ENCODE measurements at regions not wholly inside any gene's neighbourhood (a gene's known extent, or its start where the extent isn't known, plus 50 kb on each side); places are given as distances from the start of the nearest gene placed in this dataset.

- Histone ChIP-seq H3K4me3 (no peak overlapping the region), H3K27me3 (ENCODE audit: insufficient read depth) (no peaks in the 10 kb centered on the region), H3F3A (replicated peaks; ENCODE audit: low read depth) (no peaks in the 10 kb centered on the region), H2AFZ (no peak overlapping the region), H3K79me2 (replicated peaks; ENCODE audit: insufficient read depth) (no peaks in the 10 kb centered on the region), H3K36me3 (ENCODE audit: insufficient read depth) (no peaks in the 10 kb centered on the region), H3K27ac (ENCODE audit: low read depth) (no peak overlapping the region), H3K4me2 (no peak overlapping the region), H3K4me1 (ENCODE audit: insufficient read depth) (no peaks in the 10 kb centered on the region), H4K20me1 (replicated peaks; ENCODE audit: insufficient read depth) (no peaks in the 10 kb centered on the region), H3K9me2 (ENCODE audit: insufficient read depth) (no peaks in the 10 kb centered on the region)
- Mint-ChIP-seq H3K27ac (no peak overlapping the region), H3K4me3 (no peak overlapping the region), H3K9me3 (peaks cover 4% of the 10 kb centered on the region; the same call in 2 of the 3 replicates), H3K4me1 (peaks cover 3% of the 10 kb centered on the region; the same call in 1 of the 3 replicates), H3K36me3 (ENCODE audit: low read depth) (no peaks in the 10 kb centered on the region), H3K27me3 (ENCODE audit: insufficient read depth, low read depth, poor library complexity) (no peaks in the 10 kb centered on the region)
- ATAC-seq (no peak), DNase-seq (ENCODE audit: low spot score) (no peak)
- TF ChIP-seq ZNF331 (CRISPR knock-in tag; IDR thresholded peaks at IDR 0.05; ENCODE audit: low read depth), result no peak
- no peak for TF ChIP-seq CTCF (conservative IDR thresholded peaks at IDR 0.05; ENCODE audit: low read depth in 2 of 2)
- no peak for TF ChIP-seq NANOG (IDR thresholded peaks at IDR 0.05; ENCODE audit: borderline replicate concordance)
- TF ChIP-seq EZH2 (IDR thresholded peaks at IDR 0.05; ENCODE audit: low read depth, unreplicated experiment), result no peak
- no peak for TF ChIP-seq CREB1 (CRISPR knock-in tag; IDR thresholded peaks at IDR 0.05; ENCODE audit: low read depth)
- TF ChIP-seq ZNF114 (CRISPR knock-in tag; IDR thresholded peaks at IDR 0.05), result no peak
- TF ChIP-seq STAT1 (IDR thresholded peaks at IDR 0.05; ENCODE audit: unreplicated experiment), result no peak
- TF ChIP-seq, protein P1, sequence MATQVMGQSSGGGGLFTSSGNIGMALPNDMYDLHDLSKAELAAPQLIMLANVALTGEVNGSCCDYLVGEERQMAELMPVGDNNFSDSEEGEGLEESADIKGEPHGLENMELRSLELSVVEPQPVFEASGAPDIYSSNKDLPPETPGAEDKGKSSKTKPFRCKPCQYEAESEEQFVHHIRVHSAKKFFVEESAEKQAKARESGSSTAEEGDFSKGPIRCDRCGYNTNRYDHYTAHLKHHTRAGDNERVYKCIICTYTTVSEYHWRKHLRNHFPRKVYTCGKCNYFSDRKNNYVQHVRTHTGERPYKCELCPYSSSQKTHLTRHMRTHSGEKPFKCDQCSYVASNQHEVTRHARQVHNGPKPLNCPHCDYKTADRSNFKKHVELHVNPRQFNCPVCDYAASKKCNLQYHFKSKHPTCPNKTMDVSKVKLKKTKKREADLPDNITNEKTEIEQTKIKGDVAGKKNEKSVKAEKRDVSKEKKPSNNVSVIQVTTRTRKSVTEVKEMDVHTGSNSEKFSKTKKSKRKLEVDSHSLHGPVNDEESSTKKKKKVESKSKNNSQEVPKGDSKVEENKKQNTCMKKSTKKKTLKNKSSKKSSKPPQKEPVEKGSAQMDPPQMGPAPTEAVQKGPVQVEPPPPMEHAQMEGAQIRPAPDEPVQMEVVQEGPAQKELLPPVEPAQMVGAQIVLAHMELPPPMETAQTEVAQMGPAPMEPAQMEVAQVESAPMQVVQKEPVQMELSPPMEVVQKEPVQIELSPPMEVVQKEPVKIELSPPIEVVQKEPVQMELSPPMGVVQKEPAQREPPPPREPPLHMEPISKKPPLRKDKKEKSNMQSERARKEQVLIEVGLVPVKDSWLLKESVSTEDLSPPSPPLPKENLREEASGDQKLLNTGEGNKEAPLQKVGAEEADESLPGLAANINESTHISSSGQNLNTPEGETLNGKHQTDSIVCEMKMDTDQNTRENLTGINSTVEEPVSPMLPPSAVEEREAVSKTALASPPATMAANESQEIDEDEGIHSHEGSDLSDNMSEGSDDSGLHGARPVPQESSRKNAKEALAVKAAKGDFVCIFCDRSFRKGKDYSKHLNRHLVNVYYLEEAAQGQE (IDR thresholded peaks at IDR 0.05; ENCODE audit: unreplicated experiment), result no peak
- TF ChIP-seq, protein P2, sequence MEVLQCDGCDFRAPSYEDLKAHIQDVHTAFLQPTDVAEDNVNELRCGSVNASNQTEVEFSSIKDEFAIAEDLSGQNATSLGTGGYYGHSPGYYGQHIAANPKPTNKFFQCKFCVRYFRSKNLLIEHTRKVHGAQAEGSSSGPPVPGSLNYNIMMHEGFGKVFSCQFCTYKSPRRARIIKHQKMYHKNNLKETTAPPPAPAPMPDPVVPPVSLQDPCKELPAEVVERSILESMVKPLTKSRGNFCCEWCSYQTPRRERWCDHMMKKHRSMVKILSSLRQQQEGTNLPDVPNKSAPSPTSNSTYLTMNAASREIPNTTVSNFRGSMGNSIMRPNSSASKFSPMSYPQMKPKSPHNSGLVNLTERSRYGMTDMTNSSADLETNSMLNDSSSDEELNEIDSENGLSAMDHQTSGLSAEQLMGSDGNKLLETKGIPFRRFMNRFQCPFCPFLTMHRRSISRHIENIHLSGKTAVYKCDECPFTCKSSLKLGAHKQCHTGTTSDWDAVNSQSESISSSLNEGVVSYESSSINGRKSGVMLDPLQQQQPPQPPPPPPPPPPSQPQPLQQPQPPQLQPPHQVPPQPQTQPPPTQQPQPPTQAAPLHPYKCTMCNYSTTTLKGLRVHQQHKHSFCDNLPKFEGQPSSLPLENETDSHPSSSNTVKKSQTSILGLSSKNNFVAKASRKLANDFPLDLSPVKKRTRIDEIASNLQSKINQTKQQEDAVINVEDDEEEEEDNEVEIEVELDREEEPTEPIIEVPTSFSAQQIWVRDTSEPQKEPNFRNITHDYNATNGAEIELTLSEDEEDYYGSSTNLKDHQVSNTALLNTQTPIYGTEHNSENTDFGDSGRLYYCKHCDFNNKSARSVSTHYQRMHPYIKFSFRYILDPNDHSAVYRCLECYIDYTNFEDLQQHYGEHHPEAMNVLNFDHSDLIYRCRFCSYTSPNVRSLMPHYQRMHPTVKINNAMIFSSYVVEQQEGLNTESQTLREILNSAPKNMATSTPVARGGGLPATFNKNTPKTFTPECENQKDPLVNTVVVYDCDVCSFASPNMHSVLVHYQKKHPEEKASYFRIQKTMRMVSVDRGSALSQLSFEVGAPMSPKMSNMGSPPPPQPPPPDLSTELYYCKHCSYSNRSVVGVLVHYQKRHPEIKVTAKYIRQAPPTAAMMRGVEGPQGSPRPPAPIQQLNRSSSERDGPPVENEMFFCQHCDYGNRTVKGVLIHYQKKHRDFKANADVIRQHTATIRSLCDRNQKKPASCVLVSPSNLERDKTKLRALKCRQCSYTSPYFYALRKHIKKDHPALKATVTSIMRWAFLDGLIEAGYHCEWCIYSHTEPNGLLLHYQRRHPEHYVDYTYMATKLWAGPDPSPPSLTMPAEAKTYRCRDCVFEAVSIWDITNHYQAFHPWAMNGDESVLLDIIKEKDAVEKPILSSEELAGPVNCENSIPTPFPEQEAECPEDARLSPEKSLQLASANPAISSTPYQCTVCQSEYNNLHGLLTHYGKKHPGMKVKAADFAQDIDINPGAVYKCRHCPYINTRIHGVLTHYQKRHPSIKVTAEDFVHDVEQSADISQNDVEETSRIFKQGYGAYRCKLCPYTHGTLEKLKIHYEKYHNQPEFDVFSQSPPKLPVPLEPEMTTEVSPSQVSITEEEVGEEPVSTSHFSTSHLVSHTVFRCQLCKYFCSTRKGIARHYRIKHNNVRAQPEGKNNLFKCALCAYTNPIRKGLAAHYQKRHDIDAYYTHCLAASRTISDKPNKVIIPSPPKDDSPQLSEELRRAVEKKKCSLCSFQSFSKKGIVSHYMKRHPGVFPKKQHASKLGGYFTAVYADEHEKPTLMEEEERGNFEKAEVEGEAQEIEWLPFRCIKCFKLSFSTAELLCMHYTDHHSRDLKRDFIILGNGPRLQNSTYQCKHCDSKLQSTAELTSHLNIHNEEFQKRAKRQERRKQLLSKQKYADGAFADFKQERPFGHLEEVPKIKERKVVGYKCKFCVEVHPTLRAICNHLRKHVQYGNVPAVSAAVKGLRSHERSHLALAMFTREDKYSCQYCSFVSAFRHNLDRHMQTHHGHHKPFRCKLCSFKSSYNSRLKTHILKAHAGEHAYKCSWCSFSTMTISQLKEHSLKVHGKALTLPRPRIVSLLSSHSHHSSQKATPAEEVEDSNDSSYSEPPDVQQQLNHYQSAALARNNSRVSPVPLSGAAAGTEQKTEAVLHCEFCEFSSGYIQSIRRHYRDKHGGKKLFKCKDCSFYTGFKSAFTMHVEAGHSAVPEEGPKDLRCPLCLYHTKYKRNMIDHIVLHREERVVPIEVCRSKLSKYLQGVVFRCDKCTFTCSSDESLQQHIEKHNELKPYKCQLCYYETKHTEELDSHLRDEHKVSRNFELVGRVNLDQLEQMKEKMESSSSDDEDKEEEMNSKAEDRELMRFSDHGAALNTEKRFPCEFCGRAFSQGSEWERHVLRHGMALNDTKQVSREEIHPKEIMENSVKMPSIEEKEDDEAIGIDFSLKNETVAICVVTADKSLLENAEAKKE (CRISPR knock-in tag; IDR thresholded peaks at IDR 0.05), result no peak
- no peak for TF ChIP-seq POLR2AphosphoS5 (IDR thresholded peaks at IDR 0.05; ENCODE audit: low read depth)
- TF ChIP-seq JUNB (IDR thresholded peaks at IDR 0.05; ENCODE audit: unreplicated experiment), result no peak
- TF ChIP-seq EZH2phosphoT487 (IDR thresholded peaks at IDR 0.05; ENCODE audit: unreplicated experiment), result no peak
- no peak for TF ChIP-seq ETS1 (IDR thresholded peaks at IDR 0.05)
These were observed 287.4 kb downstream of the NOL4 start for GRCh38 chr18:33937270-33937816.

All from GM23338 (cell line).